ENCODE measurements at regions not wholly inside any gene's neighbourhood (a gene's known extent, or its start where the extent isn't known, plus 50 kb on each side); places are given as distances from the start of the nearest gene placed in this dataset.
A peak's percentile ranks its signal among the peaks of the same experiment; 100 is the strongest.

DNA sequence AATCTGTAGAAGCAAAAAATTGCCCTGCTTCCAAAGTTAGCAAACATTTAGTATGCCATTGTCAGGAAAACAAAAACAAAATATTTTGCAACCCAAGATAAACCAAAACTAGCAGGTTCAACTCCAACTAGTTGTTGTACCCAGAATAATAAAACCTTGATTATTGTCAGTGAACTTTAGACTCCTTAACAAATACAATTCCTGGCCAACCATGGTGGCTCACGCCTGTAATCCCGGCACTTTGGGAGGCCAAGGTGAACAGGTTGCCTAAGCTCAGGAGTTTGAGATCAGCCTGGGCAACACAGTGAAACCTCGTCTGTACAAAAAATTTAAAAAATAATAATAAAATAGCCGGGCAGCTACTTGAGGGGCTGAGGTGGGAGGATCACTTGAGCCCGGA is 53.6 kb upstream of the EPCAM start:
- DNase-seq (ENCODE audit: low spot score), result no peak
- in situ Hi-C loops (cut with MboI; ENCODE audit: low pct_unique_long_range_greater_than_20kb, low sequenced_read_pairs, unreplicated experiment), result no loop called here

DNA sequence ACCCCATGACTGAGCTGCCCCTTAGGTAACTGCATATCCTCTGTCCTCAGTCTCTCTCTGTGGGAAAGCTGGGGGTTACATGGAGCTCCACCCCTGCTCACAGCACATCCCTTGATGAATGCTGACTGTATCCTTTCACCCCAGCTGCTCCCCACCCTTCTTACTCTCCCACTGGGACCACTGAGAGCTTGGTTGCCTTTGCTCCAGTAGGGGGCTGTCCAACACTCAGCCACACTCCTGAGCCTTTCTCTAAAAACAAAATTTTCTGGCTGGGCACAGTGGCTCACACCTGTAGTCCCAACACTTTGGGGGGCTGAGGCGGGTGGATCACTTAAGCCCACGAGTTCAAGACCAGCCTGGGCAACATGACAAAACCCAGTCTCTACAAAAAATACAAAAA is 55.4 kb upstream of the EPCAM start:
- TF ChIP-seq, protein P1, sequence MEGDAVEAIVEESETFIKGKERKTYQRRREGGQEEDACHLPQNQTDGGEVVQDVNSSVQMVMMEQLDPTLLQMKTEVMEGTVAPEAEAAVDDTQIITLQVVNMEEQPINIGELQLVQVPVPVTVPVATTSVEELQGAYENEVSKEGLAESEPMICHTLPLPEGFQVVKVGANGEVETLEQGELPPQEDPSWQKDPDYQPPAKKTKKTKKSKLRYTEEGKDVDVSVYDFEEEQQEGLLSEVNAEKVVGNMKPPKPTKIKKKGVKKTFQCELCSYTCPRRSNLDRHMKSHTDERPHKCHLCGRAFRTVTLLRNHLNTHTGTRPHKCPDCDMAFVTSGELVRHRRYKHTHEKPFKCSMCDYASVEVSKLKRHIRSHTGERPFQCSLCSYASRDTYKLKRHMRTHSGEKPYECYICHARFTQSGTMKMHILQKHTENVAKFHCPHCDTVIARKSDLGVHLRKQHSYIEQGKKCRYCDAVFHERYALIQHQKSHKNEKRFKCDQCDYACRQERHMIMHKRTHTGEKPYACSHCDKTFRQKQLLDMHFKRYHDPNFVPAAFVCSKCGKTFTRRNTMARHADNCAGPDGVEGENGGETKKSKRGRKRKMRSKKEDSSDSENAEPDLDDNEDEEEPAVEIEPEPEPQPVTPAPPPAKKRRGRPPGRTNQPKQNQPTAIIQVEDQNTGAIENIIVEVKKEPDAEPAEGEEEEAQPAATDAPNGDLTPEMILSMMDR (IDR thresholded peaks at IDR 0.05; ENCODE audit: extremely low read depth, insufficient read depth, missing control alignments), result peak; percentile 18
- DNase-seq (ENCODE audit: low spot score), result no peak
- in situ Hi-C loops (cut with MboI; ENCODE audit: low pct_unique_long_range_greater_than_20kb, low sequenced_read_pairs, unreplicated experiment), result no loop called here

More for the DNA sequence above, 53.6 kb upstream of the EPCAM start:
- TF ChIP-seq, protein P1 (IDR thresholded peaks at IDR 0.05; ENCODE audit: extremely low read depth, insufficient read depth, missing control alignments), result no peak

- no peak for DNase-seq (ENCODE audit: low spot score)
- TF ChIP-seq, protein P1 (IDR thresholded peaks at IDR 0.05; ENCODE audit: extremely low read depth, insufficient read depth, missing control alignments), result peak; percentile 28
- in situ Hi-C loops (cut with MboI; ENCODE audit: low pct_unique_long_range_greater_than_20kb, low sequenced_read_pairs, unreplicated experiment), result no loop called here
Measured at GRCh38 chr2:47313141-47313691, 55.9 kb upstream of the EPCAM start.

GRCh38 chr2:47312491-47312850 is 56.6 kb upstream of the EPCAM start:
- TF ChIP-seq, protein P1 (IDR thresholded peaks at IDR 0.05; ENCODE audit: extremely low read depth, insufficient read depth, missing control alignments), result no peak
- in situ Hi-C loops (cut with MboI; ENCODE audit: low pct_unique_long_range_greater_than_20kb, low sequenced_read_pairs, unreplicated experiment), result no loop called here
- DNase-seq (ENCODE audit: low spot score), result no peak

DNA sequence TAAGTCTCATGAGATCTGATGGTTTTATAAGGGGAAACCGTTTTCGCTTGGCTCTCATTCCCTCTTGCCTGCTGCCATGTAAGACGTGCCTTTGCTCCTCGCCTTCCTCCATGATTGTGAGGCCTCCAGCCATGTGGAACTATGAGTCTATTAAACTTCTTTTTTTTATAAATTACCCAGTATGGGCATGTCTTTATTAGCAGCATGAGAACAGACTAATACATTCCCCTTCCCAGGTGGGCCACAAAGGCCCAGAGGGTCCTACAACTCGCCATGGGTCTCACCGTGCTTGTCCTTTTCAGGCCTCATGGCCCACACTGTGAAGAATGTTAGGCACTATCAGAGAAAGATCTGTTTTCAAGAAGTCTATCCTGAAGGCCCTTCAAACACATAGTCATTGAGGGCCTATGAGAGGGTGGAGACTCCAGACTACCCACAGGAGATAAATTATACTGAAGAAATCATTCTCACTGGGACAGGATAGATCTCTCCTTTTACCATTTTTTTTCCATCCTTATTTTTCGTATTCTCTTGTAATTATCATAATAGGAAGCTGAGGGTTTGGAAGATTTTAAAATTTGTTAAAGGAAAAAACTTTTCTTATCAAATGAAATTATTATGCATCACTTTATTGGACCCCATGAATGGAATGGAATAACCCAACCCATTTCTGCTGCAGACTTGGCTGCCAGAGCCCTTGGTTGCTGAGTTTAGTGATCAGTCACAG is 57.2 kb upstream of the EPCAM start:
- TF ChIP-seq, protein P1 (IDR thresholded peaks at IDR 0.05; ENCODE audit: extremely low read depth, insufficient read depth, missing control alignments), result no peak
- in situ Hi-C loops (cut with MboI; ENCODE audit: low pct_unique_long_range_greater_than_20kb, low sequenced_read_pairs, unreplicated experiment), result no loop called here
- DNase-seq (ENCODE audit: low spot score), result no peak

DNA sequence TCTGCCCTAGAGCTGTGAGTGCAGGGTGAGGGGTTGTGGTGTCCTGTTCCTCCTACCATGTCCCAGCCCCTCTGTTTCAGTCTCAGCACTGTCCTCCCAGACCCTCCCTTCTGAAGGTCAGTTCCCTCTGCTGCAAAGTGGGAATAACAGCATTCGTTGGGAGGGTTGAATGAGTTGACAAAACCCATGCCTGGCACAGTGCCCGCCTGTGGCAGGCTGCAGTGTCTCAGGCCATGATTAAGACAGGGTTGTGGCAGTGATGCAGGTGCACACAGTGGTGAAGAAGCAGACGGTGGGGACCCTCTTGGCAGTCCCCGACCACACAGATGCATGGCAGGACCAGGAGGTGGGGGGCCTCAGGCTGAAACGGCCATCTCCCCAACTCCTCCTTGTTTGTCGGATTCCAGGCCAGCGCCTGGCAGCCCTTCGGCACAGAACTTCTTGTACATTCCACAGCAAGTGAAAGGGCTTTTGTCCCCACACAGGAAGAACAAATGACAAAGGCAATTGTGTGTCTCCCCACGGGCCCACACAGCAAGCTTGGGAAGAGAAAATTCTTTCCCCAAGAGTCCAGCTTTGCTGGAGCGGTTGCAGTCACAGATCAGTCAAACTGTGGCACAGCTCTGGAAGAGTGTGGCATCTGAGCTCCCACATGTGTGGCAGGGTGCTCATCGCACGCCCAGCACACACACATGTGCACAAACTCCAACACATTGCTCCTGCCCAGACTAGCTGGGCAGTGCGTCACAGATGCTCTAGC is 58.1 kb upstream of the EPCAM start:
- TF ChIP-seq, protein P1 (IDR thresholded peaks at IDR 0.05; ENCODE audit: extremely low read depth, insufficient read depth, missing control alignments), result no peak
- in situ Hi-C loops (cut with MboI; ENCODE audit: low pct_unique_long_range_greater_than_20kb, low sequenced_read_pairs, unreplicated experiment), result no loop called here
- no peak for DNase-seq (ENCODE audit: low spot score)
